KMS-11 (cell line): ENCODE measurements at regions not wholly inside any gene's neighbourhood (a gene's known extent, or its start where the extent isn't known, plus 50 kb on each side); places are given as distances from the start of the nearest gene placed in this dataset.

Experiments
- H2AFZ ChIP-seq: fragments of 200-600 bp; sonication (generic); 2 replicates; pipeline ENCODE4 v1.6.1; 2016; ENCODE audit warnings: antibody characterized with exemption, mixed run types, low read depth
- H3K27ac ChIP-seq: fragments of 200-600 bp; sonication (generic); 2 replicates; pipeline ENCODE4 v1.6.1; 2016; ENCODE audit warnings: mild to moderate bottlenecking, mixed run types
- H3K27me3 ChIP-seq: fragments of 200-600 bp; sonication (generic); 2 replicates; pipeline ENCODE4 v1.6.1; 2017; ENCODE audit warnings: mild to moderate bottlenecking, low read depth, mixed run types, moderate library complexity; ENCODE audit not compliant: insufficient read depth
- H3K36me3 ChIP-seq: fragments of 200-600 bp; sonication (generic); 2 replicates; pipeline ENCODE4 v1.6.1; 2017; ENCODE audit warnings: mild to moderate bottlenecking, mixed run types; ENCODE audit not compliant: insufficient read depth
- H3K4me1 ChIP-seq: fragments of 200-600 bp; sonication (generic); 2 replicates; pipeline ENCODE4 v1.6.1; 2016; ENCODE audit warnings: mild to moderate bottlenecking, low read depth, mixed run types; ENCODE audit not compliant: poor library complexity, severe bottlenecking
- H3K4me2 ChIP-seq: fragments of 200-600 bp; sonication (generic); 2 replicates; pipeline ENCODE4 v1.7.0; 2016; ENCODE audit warnings: mild to moderate bottlenecking, mixed run types
- H3K4me3 ChIP-seq: fragments of 200-600 bp; sonication (generic); IDR thresholded peaks from 2 replicates; pipeline ENCODE4 v1.6.1; 2017; ENCODE audit warnings: low read depth, low read length, mixed read lengths; ENCODE audit not compliant: insufficient read depth
- H3K79me2 ChIP-seq: fragments of 200-600 bp; sonication (generic); 2 replicates; pipeline ENCODE4 v1.6.1; 2016; ENCODE audit warnings: low read depth, mixed run types; ENCODE audit not compliant: insufficient read depth
- H3K9ac ChIP-seq: fragments of 200-600 bp; sonication (generic); 2 replicates; pipeline ENCODE4 v1.6.1; 2016; ENCODE audit warnings: mild to moderate bottlenecking, mixed run types
- H4K20me1 ChIP-seq: fragments of 200-600 bp; sonication (generic); 2 replicates; pipeline ENCODE4 v1.6.1; 2016; ENCODE audit warnings: mild to moderate bottlenecking, mixed run types; ENCODE audit not compliant: insufficient read depth
- TF ChIP-seq, protein P1 (sequence below): fragments of 200-600 bp; sonication (generic); conservative IDR thresholded peaks from 2 replicates; pipeline ENCODE4 v1.6.1; 2017; ENCODE audit warnings: low read depth, mild to moderate bottlenecking, antibody characterized with exemption, low read length, moderate library complexity, mixed read lengths

DNA sequence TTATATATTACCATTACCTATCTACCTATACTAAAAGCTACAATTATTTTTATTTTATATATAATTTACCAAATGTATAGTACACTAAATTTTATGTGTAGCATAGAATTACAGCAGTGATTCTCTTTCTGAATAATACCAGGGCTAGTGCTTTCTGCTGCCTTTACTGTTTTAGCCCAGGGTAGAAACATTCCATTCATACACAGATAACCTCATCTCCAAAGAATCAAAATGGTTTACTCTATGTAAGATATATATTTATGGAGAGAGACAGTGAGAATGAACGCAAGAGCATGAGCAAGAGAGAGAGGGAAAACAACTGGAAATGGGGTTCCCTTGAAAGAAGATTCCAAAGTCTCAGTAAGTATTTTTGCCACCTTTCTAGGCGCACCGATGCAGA, 56.3 kb upstream of the ATXN1 start:
- Histone ChIP-seq H3K79me2 (no peaks in the 10 kb centered on the region), H2AFZ (no peak overlapping the region), H4K20me1 (no peaks in the 10 kb centered on the region), H3K36me3 (no peaks in the 10 kb centered on the region), H3K4me2 (no peak overlapping the region), H3K4me3 (no peak overlapping the region), H3K27ac (no peak overlapping the region), H3K9ac (no peak overlapping the region), H3K4me1 (no peaks in the 10 kb centered on the region), H3K27me3 (no peaks in the 10 kb centered on the region)
- TF ChIP-seq, protein P1, sequence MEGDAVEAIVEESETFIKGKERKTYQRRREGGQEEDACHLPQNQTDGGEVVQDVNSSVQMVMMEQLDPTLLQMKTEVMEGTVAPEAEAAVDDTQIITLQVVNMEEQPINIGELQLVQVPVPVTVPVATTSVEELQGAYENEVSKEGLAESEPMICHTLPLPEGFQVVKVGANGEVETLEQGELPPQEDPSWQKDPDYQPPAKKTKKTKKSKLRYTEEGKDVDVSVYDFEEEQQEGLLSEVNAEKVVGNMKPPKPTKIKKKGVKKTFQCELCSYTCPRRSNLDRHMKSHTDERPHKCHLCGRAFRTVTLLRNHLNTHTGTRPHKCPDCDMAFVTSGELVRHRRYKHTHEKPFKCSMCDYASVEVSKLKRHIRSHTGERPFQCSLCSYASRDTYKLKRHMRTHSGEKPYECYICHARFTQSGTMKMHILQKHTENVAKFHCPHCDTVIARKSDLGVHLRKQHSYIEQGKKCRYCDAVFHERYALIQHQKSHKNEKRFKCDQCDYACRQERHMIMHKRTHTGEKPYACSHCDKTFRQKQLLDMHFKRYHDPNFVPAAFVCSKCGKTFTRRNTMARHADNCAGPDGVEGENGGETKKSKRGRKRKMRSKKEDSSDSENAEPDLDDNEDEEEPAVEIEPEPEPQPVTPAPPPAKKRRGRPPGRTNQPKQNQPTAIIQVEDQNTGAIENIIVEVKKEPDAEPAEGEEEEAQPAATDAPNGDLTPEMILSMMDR = no peak

GRCh38 chr6:16816891-16817290, 55.6 kb upstream of the ATXN1 start:
- Histone ChIP-seq H3K9ac (no peak overlapping the region), H3K4me3 (no peak overlapping the region), H3K79me2 (no peaks in the 10 kb centered on the region), H2AFZ (no peak overlapping the region), H3K36me3 (no peaks in the 10 kb centered on the region), H3K27me3 (no peaks in the 10 kb centered on the region), H3K27ac (no peak overlapping the region), H4K20me1 (no peaks in the 10 kb centered on the region), H3K4me2 (no peak overlapping the region), H3K4me1 (no peaks in the 10 kb centered on the region)
- TF ChIP-seq, protein P1 = no peak

- Histone ChIP-seq H3K4me1 (peaks cover 9% of the 10 kb centered on the region), H3K79me2 (no peaks in the 10 kb centered on the region), H2AFZ (no peak overlapping the region), H3K36me3 (no peaks in the 10 kb centered on the region), H4K20me1 (no peaks in the 10 kb centered on the region), H3K4me2 (no peak overlapping the region), H3K27me3 (no peaks in the 10 kb centered on the region), H3K4me3 (no peak overlapping the region), H3K9ac (no peak overlapping the region), H3K27ac (no peak overlapping the region)
- TF ChIP-seq, protein P1 = no peak
Measured at GRCh38 chr6:16812993-16813392, 51.7 kb upstream of the ATXN1 start.

- H3K9ac ChIP-seq = no peak overlapping the region
- H2AFZ ChIP-seq = no peak overlapping the region
- no peaks in the 10 kb centered on the region for H4K20me1 ChIP-seq
- no peak overlapping the region for H3K4me2 ChIP-seq
- TF ChIP-seq, protein P1 = no peak
- H3K4me3 ChIP-seq = no peak overlapping the region
- peaks cover 9% of the 10 kb centered on the region for H3K4me1 ChIP-seq
- no peak overlapping the region for H3K27ac ChIP-seq
- no peaks in the 10 kb centered on the region for H3K27me3 ChIP-seq
- no peaks in the 10 kb centered on the region for H3K79me2 ChIP-seq
- H3K36me3 ChIP-seq = no peaks in the 10 kb centered on the region
Measured at GRCh38 chr6:16811277-16811979, 50.2 kb upstream of the ATXN1 start.
